ENCODE measurements at regions not wholly inside any gene's neighbourhood (a gene's known extent, or its start where the extent isn't known, plus 50 kb on each side); places are given as distances from the start of the nearest gene placed in this dataset.
"Not testable (repeated sequence)": the region's sequence is repeated elsewhere in the genome, so short reads cannot be mapped to it uniquely, and the experiment has no call there.

DNA sequence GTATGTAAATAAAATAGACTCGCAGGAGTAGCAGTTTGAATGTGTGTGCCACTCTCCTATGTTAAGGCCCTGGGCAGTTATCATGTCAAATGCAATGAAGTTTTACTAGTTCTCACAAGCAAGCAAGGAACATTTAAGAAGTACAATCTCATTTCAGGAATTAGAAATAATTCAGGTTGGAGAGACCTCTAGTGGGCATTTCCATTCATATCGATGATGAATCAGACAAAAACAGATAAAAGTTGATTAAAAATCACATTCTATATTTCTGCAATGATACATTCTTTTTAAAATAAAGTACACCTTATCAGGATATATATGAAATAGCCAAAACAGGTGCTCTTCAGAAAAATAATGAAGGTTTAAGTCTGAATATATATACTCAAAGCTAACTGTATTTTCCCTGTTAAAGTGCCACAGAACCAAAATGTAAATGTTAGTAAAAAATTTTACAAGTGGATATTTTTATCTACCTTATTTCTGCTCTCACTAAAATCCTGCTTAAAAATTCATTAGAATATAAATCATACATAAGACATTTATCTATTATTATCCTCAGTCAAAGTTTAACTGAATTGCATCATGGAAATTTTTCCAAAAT lies 492.4 kb upstream of the FRG2C start:
- no peaks in the 10 kb centered on the region for H3K4me1 Mint-ChIP-seq (ENCODE audit: low read depth)
- intact Hi-C loops (cut with micrococcal nuclease), result no loop called here
- no peak overlapping the region for H3K27ac Mint-ChIP-seq
- no peak overlapping the region for H3K4me3 Mint-ChIP-seq
- H3K27me3 Mint-ChIP-seq, result peaks cover 5% of the 10 kb centered on the region
- no peaks in the 10 kb centered on the region for H3K36me3 Mint-ChIP-seq (ENCODE audit: low read depth)
- H3K9me3 Mint-ChIP-seq, result no peaks in the 10 kb centered on the region

DNA sequence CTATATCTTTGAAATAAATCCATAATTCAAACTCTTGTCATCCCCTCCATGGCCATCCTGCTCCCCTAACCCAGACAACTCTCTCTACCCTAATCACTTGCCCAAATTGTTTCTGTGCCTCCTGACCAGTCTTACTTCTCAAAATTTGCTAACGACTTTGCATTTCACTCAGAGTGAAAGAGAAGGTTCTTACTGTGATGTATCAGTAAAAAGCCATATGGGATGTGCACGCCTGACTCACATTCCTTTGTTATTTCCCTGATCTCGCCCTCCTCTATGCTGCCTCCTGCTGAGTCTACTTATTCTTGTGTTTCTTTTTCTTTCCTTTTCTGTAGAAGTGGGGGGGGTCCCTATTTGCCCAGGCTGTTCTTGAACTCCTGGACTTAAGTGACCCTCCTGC lies 487.2 kb upstream of the FRG2C start:
- Mint-ChIP-seq H3K36me3 (ENCODE audit: low read depth) (no peaks in the 10 kb centered on the region), H3K4me3 (no peak overlapping the region), H3K9me3 (no peaks in the 10 kb centered on the region), H3K27ac (no peak overlapping the region), H3K27me3 (peaks cover 4% of the 10 kb centered on the region), H3K4me1 (ENCODE audit: low read depth) (no peaks in the 10 kb centered on the region)
- intact Hi-C loops (cut with micrococcal nuclease), result no loop called here

DNA sequence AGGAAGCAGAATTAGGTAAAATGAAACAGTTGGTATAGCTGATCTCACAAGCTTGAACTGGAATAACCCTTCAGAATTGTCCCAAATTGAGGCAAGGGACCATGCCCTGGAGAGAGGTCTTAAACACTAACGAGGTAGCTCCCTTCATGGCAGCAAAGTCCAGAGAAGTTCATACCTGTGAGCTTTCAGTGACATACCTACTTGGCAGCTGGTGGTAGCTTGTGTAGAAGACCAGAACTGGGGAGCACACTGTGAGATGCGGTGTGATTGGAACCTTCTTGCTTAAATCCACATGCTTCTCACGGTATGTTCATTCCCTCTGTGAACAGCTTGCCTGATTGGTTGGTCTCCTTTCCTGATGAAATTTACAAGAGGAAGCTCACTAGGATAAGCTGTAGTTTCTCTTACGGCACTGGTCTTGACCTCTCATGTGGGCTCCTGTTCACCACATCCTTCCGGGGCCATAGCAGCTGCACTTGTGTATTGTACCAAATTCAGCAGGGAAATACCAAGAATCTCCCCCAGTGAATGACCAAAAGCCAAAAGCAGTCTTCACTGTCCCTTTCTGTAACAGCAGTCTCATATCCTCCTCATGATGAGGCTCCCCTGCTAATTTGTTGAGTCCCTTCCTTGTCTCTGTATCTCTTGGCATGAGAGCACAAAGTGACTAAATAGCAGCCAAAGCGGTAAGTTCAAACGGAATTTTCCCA lies 483.7 kb upstream of the FRG2C start:
- H3K36me3 Mint-ChIP-seq (ENCODE audit: low read depth), result no peaks in the 10 kb centered on the region
- no peaks in the 10 kb centered on the region for H3K27me3 Mint-ChIP-seq
- no peaks in the 10 kb centered on the region for H3K4me1 Mint-ChIP-seq (ENCODE audit: low read depth)
- H3K27ac Mint-ChIP-seq, result no peak overlapping the region
- no peaks in the 10 kb centered on the region for H3K9me3 Mint-ChIP-seq
- intact Hi-C loops (cut with micrococcal nuclease), result no loop called here
- H3K4me3 Mint-ChIP-seq, result no peak overlapping the region

DNA sequence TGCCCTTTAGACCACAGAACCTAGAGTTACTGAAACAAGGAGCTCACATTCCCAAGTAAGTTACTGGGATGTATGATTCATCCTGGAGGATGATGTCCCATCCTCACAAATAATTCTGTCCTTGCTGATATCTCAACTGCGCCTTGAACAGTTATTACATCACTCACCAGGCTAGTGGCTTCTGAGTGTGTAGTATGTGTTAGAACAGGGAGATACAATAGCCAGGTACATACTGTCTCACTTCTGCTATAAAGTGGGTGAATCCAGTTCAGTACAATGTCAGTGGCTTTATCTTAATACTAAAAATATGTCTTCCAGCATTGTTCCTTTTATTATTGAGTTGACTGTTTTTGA lies 483.2 kb upstream of the FRG2C start:
- Mint-ChIP-seq H3K9me3 (no peaks in the 10 kb centered on the region), H3K36me3 (ENCODE audit: low read depth) (no peaks in the 10 kb centered on the region), H3K27me3 (no peaks in the 10 kb centered on the region), H3K4me3 (no peak overlapping the region), H3K27ac (no peak overlapping the region), H3K4me1 (ENCODE audit: low read depth) (no peaks in the 10 kb centered on the region)
- intact Hi-C loops (cut with micrococcal nuclease), result no loop called here

DNA sequence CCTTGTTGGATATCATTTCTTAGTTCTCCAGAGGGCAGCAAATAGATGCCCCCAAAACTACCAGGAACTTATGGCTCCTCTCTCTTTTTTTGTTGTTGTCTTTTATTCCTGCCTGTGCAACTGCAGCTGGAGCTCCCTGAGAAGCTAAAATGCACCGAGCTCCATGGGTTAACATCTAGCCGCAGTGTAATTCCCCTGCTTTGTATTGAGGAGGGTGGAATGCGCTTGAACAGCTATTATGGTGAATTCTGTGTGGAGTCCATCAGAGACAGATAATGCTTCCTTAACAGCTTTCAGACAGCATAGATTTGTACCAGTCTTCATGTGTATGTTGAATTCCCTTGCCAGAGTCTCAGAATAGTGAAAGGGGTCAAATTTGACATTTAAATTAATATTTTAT lies 475.2 kb upstream of the FRG2C start:
- peaks cover 2% of the 10 kb centered on the region for H3K27me3 Mint-ChIP-seq
- H3K4me1 Mint-ChIP-seq (ENCODE audit: low read depth), result no peaks in the 10 kb centered on the region
- H3K27ac Mint-ChIP-seq, result no peak overlapping the region
- intact Hi-C loops (cut with micrococcal nuclease), result no loop called here
- H3K9me3 Mint-ChIP-seq, result no peaks in the 10 kb centered on the region
- H3K36me3 Mint-ChIP-seq (ENCODE audit: low read depth), result no peaks in the 10 kb centered on the region
- H3K4me3 Mint-ChIP-seq, result no peak overlapping the region

DNA sequence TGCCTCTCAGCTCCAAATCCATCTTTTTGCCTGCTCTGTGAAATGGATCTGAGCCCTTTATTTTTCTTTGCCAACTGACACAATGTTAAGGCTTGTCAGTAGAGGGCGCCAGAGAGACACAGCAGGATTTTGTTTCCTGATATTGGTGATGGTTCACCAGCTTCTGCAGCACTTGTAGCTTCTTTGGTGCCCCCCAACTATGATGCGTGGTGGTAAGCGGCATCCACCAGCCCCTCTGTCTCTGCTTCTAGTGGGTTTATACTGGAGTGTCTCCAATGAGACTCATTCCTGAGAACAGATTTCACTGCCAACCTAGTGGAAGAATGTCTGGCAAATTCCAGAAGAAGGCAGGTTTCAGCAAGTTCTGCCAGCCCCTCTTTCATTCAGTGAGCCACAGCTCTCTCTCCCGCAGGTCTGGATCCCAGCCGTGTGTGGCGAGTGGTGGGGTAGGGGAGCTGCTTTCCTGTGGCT lies 471.9 kb upstream of the FRG2C start:
- H3K27ac Mint-ChIP-seq, result no peak overlapping the region

DNA sequence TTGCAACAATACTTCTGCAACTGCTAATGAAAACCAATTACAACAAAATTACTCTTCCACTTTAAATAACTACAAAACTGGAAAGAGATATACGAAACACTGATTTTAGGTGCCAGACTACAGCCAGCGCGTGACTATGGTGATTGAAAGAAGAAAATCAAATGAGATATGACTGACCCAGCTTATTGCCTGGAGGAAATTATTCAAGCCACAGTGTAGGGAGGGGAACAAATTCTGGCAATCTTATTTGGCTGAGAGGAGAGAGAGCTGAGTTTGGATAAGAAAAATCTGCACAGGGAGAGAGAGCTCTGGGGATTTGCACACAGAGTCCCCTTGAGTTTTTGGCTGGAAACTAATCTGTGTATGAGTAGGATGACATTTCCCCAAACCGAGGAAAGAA lies 470.3 kb upstream of the FRG2C start:
- intact Hi-C loops (cut with micrococcal nuclease), result loop anchor here (2.0 kb wide), 1 partner anchor 229 kb away; no protein-coding TSS in a partner anchor
- Mint-ChIP-seq H3K27me3 (peaks cover 6% of the 10 kb centered on the region), H3K27ac (no peak overlapping the region), H3K36me3 (ENCODE audit: low read depth) (no peaks in the 10 kb centered on the region), H3K4me1 (ENCODE audit: low read depth) (no peaks in the 10 kb centered on the region), H3K9me3 (no peaks in the 10 kb centered on the region), H3K4me3 (no peak overlapping the region)

More for the DNA sequence above, 471.9 kb upstream of the FRG2C start:
- H3K4me3 Mint-ChIP-seq, result no peak overlapping the region
- H3K27me3 Mint-ChIP-seq, result peaks cover 6% of the 10 kb centered on the region
- H3K4me1 Mint-ChIP-seq (ENCODE audit: low read depth), result no peaks in the 10 kb centered on the region
- no peaks in the 10 kb centered on the region for H3K36me3 Mint-ChIP-seq (ENCODE audit: low read depth)
- intact Hi-C loops (cut with micrococcal nuclease), result loop anchor here (2.0 kb wide), 1 partner anchor 231 kb away; no protein-coding TSS in a partner anchor
- H3K9me3 Mint-ChIP-seq, result no peaks in the 10 kb centered on the region

DNA sequence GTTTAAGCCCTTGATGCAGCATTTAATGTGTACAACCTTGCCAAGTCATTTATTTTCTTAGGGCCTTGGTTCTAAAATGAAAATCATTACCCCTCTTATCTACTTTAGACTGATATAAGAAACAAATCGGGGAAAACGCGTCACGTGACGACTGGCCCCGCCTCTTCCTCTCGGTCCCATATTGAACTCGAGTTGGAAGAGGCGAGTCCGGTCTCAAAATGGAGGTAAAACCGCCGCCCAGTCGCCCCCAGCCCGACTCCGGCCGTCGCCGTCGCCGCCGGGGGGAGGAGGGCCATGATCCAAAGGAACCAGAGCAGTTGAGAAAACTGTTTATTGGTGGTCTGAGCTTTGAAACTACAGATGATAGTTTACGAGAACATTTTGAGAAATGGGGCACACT lies 449.8 kb upstream of the FRG2C start:
- H3K27ac Mint-ChIP-seq; H3K36me3 Mint-ChIP-seq (ENCODE audit: low read depth); intact Hi-C loops (cut with micrococcal nuclease); H3K27me3 Mint-ChIP-seq; H3K9me3 Mint-ChIP-seq; H3K4me1 Mint-ChIP-seq (ENCODE audit: low read depth); H3K4me3 Mint-ChIP-seq: not testable (repeated sequence)

DNA sequence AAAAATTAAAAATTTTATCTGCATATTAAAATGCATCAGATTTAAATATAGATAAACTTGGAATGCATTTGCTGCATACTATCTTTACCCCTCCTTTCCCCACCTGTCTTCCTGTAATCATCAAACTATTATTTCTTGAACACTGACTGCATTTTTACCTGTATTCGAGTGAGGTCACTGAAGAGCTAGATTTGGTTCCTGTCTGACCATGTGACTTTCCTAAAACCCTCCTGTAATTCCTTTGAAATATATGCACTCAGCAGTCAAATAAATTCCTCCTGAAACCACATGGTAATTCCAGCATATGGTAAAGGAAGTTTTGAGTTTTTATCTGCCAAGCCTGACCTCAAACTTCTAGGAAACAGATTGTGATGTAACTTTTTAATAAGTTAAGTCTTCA lies 445.6 kb upstream of the FRG2C start:
- Mint-ChIP-seq H3K27me3 (no peaks in the 10 kb centered on the region), H3K9me3 (peaks cover 10% of the 10 kb centered on the region), H3K27ac (no peak overlapping the region), H3K4me3 (no peak overlapping the region), H3K36me3 (ENCODE audit: low read depth) (no peaks in the 10 kb centered on the region), H3K4me1 (ENCODE audit: low read depth) (peaks cover 23% of the 10 kb centered on the region)
- intact Hi-C loops (cut with micrococcal nuclease), result no loop called here

DNA sequence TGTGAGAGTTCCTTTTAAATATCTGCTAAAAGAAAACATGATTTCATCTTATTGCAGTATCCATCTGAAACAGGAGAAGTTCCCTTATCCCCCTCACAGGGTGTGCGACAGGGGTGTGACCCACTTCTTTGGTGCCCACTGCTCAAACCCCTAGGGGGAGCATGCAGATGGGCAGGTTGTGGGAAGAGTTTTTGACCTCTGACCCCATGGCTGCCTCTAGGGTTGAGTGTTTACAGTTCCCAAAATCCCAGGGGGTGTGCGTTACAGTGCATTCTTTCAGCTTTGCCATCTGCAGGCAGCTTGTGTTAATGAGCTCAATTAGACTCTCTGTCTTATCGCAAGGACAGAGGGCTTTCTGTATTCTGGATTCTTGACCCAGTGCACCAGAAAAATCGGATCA lies 443.2 kb upstream of the FRG2C start:
- Mint-ChIP-seq H3K9me3 (no peaks in the 10 kb centered on the region), H3K27me3 (no peaks in the 10 kb centered on the region), H3K27ac (no peak overlapping the region), H3K36me3 (ENCODE audit: low read depth) (no peaks in the 10 kb centered on the region), H3K4me3 (no peak overlapping the region), H3K4me1 (ENCODE audit: low read depth) (peaks cover 23% of the 10 kb centered on the region)
- intact Hi-C loops (cut with micrococcal nuclease), result no loop called here

DNA sequence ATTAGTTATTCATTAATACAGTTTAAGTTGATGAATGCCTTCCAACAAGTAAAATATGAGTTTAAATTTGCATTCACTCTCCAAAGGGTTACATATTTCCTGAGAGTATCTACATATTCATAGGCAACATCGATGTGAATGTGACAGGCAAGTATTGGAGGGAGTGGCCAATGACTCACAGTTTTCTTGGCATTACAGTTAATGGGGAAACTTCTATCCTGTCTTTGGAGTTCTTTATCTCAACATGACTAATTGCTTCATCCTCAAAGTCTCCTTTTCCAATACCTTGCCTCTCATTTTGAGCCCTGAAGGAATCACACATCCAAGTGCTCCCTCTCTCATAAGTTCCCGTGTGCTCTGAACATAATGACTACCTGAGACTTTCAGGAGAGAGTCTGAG lies 439.7 kb upstream of the FRG2C start:
- Mint-ChIP-seq H3K27ac (no peak overlapping the region), H3K36me3 (ENCODE audit: low read depth) (no peaks in the 10 kb centered on the region)

DNA sequence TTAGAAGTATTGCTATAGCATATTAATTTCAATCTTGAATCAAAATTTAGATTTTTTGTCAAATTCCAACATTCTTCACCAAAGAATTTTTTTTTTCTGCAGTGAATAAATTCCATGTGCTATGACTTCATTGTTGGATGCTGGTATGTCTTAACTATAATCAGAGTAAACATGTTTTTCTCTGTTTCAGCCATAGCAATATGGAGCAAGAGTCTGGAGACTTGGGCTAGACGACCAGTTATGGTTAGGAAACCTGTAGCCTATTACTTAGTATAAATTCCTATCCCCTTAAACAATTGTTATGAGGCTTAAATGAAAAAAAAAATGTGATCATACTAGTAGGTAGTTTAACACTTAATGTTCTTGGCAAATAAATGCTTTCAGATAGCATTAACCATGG lies 431.9 kb upstream of the FRG2C start:
- Mint-ChIP-seq H3K36me3 (ENCODE audit: low read depth) (no peaks in the 10 kb centered on the region), H3K27ac (no peak overlapping the region), H3K4me1 (ENCODE audit: low read depth) (no peaks in the 10 kb centered on the region), H3K4me3 (no peak overlapping the region), H3K9me3 (peaks cover 13% of the 10 kb centered on the region), H3K27me3 (no peaks in the 10 kb centered on the region)
- intact Hi-C loops (cut with micrococcal nuclease), result no loop called here

More for the DNA sequence above, 439.7 kb upstream of the FRG2C start:
- Mint-ChIP-seq H3K9me3 (no peaks in the 10 kb centered on the region), H3K4me1 (ENCODE audit: low read depth) (peaks cover 19% of the 10 kb centered on the region), H3K27me3 (no peaks in the 10 kb centered on the region), H3K4me3 (no peak overlapping the region)
- intact Hi-C loops (cut with micrococcal nuclease), result no loop called here

DNA sequence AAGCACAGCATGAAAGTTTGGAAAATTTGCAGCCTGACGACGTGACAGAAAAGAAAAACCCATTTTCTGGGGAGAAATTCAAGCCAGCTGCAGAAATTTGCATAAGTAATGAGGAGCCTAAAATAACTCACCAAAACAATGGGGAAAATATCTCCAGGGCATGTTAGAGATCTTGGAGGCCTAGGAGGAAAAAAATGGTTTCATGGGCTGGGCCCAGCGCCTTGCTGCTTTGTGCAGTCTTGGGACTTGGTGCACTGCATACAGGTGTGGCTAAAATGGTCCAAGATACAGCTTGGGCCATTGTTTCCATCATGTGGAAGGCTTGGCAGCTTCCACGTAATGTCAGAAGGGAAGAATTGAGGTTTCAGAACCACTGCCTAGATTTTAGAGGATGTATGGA lies 428.5 kb upstream of the FRG2C start:
- H3K4me1 Mint-ChIP-seq (ENCODE audit: low read depth), result no peaks in the 10 kb centered on the region
- intact Hi-C loops (cut with micrococcal nuclease), result no loop called here
- H3K36me3 Mint-ChIP-seq (ENCODE audit: low read depth), result no peaks in the 10 kb centered on the region
- no peak overlapping the region for H3K4me3 Mint-ChIP-seq
- H3K9me3 Mint-ChIP-seq, result peaks cover 13% of the 10 kb centered on the region
- H3K27ac Mint-ChIP-seq, result no peak overlapping the region
- H3K27me3 Mint-ChIP-seq, result no peaks in the 10 kb centered on the region

DNA sequence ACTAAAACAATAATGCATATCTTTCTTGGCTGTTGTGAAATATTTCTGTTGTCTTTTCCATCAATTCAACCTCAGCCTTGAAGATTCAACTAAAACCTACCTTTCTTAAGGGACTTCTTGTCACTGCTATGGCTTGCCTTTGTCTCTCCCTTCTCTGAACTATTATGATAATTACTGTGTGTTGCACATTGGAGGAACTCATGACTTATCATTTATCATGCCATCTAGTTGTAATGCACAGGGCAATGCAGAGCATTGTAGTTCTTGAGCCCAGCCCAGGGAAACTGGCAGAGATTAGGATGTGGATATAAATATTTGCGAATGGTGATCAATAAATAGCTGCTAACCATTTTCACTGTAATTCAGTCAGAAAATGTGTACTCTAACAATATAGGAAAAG lies 427.1 kb upstream of the FRG2C start:
- Mint-ChIP-seq H3K4me3 (no peak overlapping the region), H3K9me3 (peaks cover 13% of the 10 kb centered on the region), H3K36me3 (ENCODE audit: low read depth) (no peaks in the 10 kb centered on the region), H3K27me3 (no peaks in the 10 kb centered on the region), H3K27ac (no peak overlapping the region), H3K4me1 (ENCODE audit: low read depth) (peaks cover 9% of the 10 kb centered on the region)
- intact Hi-C loops (cut with micrococcal nuclease), result no loop called here

DNA sequence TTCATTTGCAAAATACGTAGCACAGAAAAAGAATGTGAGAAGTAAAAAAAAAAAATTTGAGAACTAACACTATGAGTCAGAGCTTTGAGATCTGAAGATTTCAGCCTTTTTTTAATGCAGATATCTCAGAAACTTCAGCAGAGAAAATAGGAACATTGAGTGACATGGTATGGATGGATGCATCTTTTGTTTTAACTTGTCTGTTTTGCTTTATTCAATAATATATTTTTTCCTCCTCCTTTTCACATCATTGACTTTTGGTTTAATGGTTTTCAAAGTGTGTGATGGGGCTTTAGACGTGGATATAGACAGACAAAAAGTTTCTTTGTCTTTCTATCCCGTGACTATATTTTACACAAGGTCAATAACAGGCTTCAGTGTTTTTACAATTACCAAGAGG lies 426.7 kb upstream of the FRG2C start:
- Mint-ChIP-seq H3K4me3 (no peak overlapping the region), H3K36me3 (ENCODE audit: low read depth) (no peaks in the 10 kb centered on the region), H3K4me1 (ENCODE audit: low read depth) (peaks cover 11% of the 10 kb centered on the region), H3K9me3 (peaks cover 13% of the 10 kb centered on the region), H3K27me3 (no peaks in the 10 kb centered on the region), H3K27ac (no peak overlapping the region)
- intact Hi-C loops (cut with micrococcal nuclease), result no loop called here

Data from dendritic cell treated with granulocyte-macrophage colony-stimulating factor and Interleukin-4, amounts not matched to agents 40 ng/mL and 50 ng/mL, for 4 days (primary cell).